Hepatocyte (in vitro differentiated cells): ENCODE measurements at regions not wholly inside any gene's neighbourhood (a gene's known extent, or its start where the extent isn't known, plus 50 kb on each side); places are given as distances from the start of the nearest gene placed in this dataset.

ENCODE experiments used
- EZH2 ChIP-seq: fragments of 200-600 bp; sonication (generic); IDR thresholded peaks from 2 replicates; pipeline ENCODE4 v1.6.1; 2016; ENCODE audit warnings: antibody characterized with exemption, mild to moderate bottlenecking, borderline replicate concordance
- TF ChIP-seq, protein P1 (sequence below): fragments of 200-600 bp; sonication (generic); IDR thresholded peaks from 2 replicates; pipeline ENCODE4 v1.5.1; 2016; ENCODE audit warnings: antibody characterized with exemption, mild to moderate bottlenecking; ENCODE audit not compliant: poor library complexity

DNA sequence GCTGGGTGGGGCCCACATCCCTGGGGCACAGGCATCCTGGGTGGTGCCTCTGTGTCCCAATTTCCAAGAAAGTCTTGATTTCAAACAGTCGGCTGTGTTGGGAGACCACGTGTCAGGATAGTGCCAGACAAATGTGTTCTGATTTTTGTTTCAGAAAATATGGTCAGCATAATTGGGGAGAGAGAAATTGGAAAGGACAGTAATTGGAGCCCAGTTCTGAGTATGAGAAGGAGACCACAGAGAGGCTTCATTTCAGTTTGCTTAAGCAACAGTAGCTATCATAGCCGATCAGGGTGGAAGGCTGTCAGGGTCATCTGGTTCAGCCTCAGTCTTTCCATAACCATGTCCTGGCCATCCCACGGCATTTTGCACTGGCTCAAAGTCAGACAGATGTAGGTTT is 220.7 kb downstream of the CDC5L start:
- TF ChIP-seq EZH2 = no peak
- TF ChIP-seq, protein P1, sequence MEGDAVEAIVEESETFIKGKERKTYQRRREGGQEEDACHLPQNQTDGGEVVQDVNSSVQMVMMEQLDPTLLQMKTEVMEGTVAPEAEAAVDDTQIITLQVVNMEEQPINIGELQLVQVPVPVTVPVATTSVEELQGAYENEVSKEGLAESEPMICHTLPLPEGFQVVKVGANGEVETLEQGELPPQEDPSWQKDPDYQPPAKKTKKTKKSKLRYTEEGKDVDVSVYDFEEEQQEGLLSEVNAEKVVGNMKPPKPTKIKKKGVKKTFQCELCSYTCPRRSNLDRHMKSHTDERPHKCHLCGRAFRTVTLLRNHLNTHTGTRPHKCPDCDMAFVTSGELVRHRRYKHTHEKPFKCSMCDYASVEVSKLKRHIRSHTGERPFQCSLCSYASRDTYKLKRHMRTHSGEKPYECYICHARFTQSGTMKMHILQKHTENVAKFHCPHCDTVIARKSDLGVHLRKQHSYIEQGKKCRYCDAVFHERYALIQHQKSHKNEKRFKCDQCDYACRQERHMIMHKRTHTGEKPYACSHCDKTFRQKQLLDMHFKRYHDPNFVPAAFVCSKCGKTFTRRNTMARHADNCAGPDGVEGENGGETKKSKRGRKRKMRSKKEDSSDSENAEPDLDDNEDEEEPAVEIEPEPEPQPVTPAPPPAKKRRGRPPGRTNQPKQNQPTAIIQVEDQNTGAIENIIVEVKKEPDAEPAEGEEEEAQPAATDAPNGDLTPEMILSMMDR = no peak
